H1 (cell line): ENCODE measurements at regions not wholly inside any gene's neighbourhood (a gene's known extent, or its start where the extent isn't known, plus 50 kb on each side); places are given as distances from the start of the nearest gene placed in this dataset.

Experiments used
- CTCF ChIA-PET: fragments of 300-600 bp; sonication (Branson Sonifier 250); formaldehyde crosslinking; loops from one replicate; lab custom pipeline; 2021; ENCODE audit not compliant: partially characterized antibody; lab: Charles Lee
- POLR2A ChIA-PET: fragments of 300-600 bp; sonication (Branson Sonifier 250); formaldehyde crosslinking; loops from one replicate; lab custom pipeline; 2021; ENCODE audit warnings: inconsistent platforms; ENCODE audit not compliant: partially characterized antibody; lab: Charles Lee
- DNase-seq, 2 experiments: peaks; one replicate each; pipeline versions ENCODE4 v3.0.0 to v3.0.0-alpha.2; 2010 to 2022; ENCODE audit warnings: low spot score in 2 of 2, low read depth in 1 of 2, mixed read lengths in 1 of 2
- FAIRE-seq: peaks from 2 replicates; lab custom pipeline; 2011; peaks lifted over from hg19 to GRCh38; lab: Jason Lieb, UNC
- H2AFZ ChIP-seq: 2 replicates; pipeline ENCODE4 v1.8.1; 2012; ENCODE audit warnings: low read length, inconsistent platforms
- H2AK5ac ChIP-seq: 2 replicates; pipeline ENCODE4 v1.6.1; 2013; ENCODE audit warnings: low read depth, low read length
- H2BK120ac ChIP-seq: replicated peaks from 2 replicates; pipeline ENCODE3; 2013; ENCODE audit warnings: low read depth, low read length, inconsistent platforms
- H2BK12ac ChIP-seq: 2 replicates; pipeline ENCODE4 v1.6.1; 2013; ENCODE audit warnings: low read depth, low read length
- H2BK15ac ChIP-seq: 2 replicates; pipeline ENCODE4 v1.6.1; 2013; ENCODE audit warnings: low read length
- H2BK20ac ChIP-seq: 2 replicates; pipeline ENCODE4 v1.6.1; 2013; ENCODE audit warnings: low read length
- H2BK5ac ChIP-seq: 2 replicates; pipeline ENCODE4 v1.6.1; 2013; ENCODE audit warnings: low read depth, low read length
- H3K14ac ChIP-seq: 2 replicates; pipeline ENCODE4 v1.6.1; 2013; ENCODE audit warnings: inconsistent platforms; ENCODE audit not compliant: insufficient read length
- H3K18ac ChIP-seq: 2 replicates; pipeline ENCODE4 v1.6.1; 2013; ENCODE audit warnings: low read length; ENCODE audit errors: extremely low read depth
- H3K23ac ChIP-seq: 2 replicates; pipeline ENCODE4 v1.6.1; 2013; ENCODE audit warnings: inconsistent platforms; ENCODE audit not compliant: insufficient read length
- H3K23me2 ChIP-seq: 2 replicates; pipeline ENCODE4 v1.6.1; 2013; ENCODE audit warnings: low read depth, low read length
- H3K27ac ChIP-seq: 2 replicates; pipeline ENCODE4 v1.6.1; 2011; ENCODE audit warnings: low read depth, low read length, inconsistent platforms
- H3K27me3 ChIP-seq, 4 experiments: replicated peaks in 1 of 4; 1 replicate in 1 of 4; 2 replicates in 3 of 4; pipeline versions ENCODE4 v1.6.1 to v1.8.1; 2011 to 2013; ENCODE audit warnings: low read length in 3 of 4, mild to moderate bottlenecking in 3 of 4, inconsistent platforms in 2 of 4, mixed read lengths in 2 of 4, moderate library complexity in 1 of 4; ENCODE audit not compliant: control insufficient read depth in 3 of 4, insufficient read depth in 3 of 4; ENCODE audit errors: extremely low read depth in 1 of 4
- H3K36me3 ChIP-seq, 4 experiments: 2 replicates each; pipeline versions ENCODE4 v1.6.1 to v1.8.1; 2011 to 2013; ENCODE audit warnings: mild to moderate bottlenecking in 4 of 4, low read length in 3 of 4, moderate library complexity in 2 of 4, control low read depth in 1 of 4, inconsistent platforms in 1 of 4; ENCODE audit not compliant: insufficient read depth in 4 of 4, control insufficient read depth in 2 of 4
- H3K4ac ChIP-seq: replicated peaks from 2 replicates; pipeline ENCODE3; 2013; ENCODE audit warnings: low read length, low read depth, mixed read lengths, inconsistent platforms; ENCODE audit not compliant: insufficient read length
- H3K4me1 ChIP-seq, 4 experiments: replicated peaks in 1 of 4; 1 replicate in 1 of 4; 2 replicates in 3 of 4; pipeline versions ENCODE4 v1.6.1 to v1.8.1; 2011 to 2013; ENCODE audit warnings: low read length in 3 of 4, inconsistent platforms in 2 of 4, mixed read lengths in 1 of 4; ENCODE audit not compliant: insufficient read depth in 4 of 4, control insufficient read depth in 3 of 4
- H3K4me2 ChIP-seq, 2 experiments: 2 replicates each; pipeline versions ENCODE4 v1.6.1 to v1.8.1; 2011 to 2013; ENCODE audit warnings: low read depth in 2 of 2, low read length in 2 of 2, control low read depth in 1 of 2, inconsistent platforms in 1 of 2, mild to moderate bottlenecking in 1 of 2; ENCODE audit not compliant: insufficient read depth in 1 of 2
- H3K4me3 ChIP-seq, 4 experiments: fragments of 200-600, 300-600 bp in 1 of 4; sonication (generic), shearing (Covaris generic), sonication (Bioruptor Twin) in 1 of 4; 2 replicates each; pipeline versions ENCODE4 v1.5.1 to v1.8.1; 2011 to 2016; ENCODE audit warnings: low read length in 4 of 4, low read depth in 3 of 4, control low read depth in 2 of 4, inconsistent platforms in 2 of 4, mild to moderate bottlenecking in 2 of 4, mixed read lengths in 1 of 4, moderate library complexity in 1 of 4; ENCODE audit not compliant: insufficient read depth in 2 of 4; ENCODE audit errors: extremely low read depth in 1 of 4
- H3K56ac ChIP-seq: replicated peaks from 2 replicates; pipeline ENCODE3; 2013; ENCODE audit warnings: low read depth, mild to moderate bottlenecking, mixed read lengths, low read length, inconsistent platforms; ENCODE audit not compliant: insufficient read length
- H3K79me1 ChIP-seq: 2 replicates; pipeline ENCODE4 v1.6.1; 2013; ENCODE audit warnings: low read depth, low read length, control low read depth
- H3K79me2 ChIP-seq, 2 experiments: 2 replicates each; pipeline versions ENCODE4 v1.6.1 to v1.8.1; 2012 to 2013; ENCODE audit warnings: low read length in 2 of 2, mild to moderate bottlenecking in 2 of 2, inconsistent platforms in 1 of 2; ENCODE audit not compliant: insufficient read depth in 2 of 2, control insufficient read depth in 1 of 2
- H3K9ac ChIP-seq, 4 experiments: replicated peaks in 1 of 4; 1 replicate in 1 of 4; 2 replicates in 3 of 4; pipeline versions ENCODE4 v1.6.1 to v1.8.1; 2011 to 2013; ENCODE audit warnings: low read depth in 3 of 4, low read length in 3 of 4, control low read depth in 2 of 4, mild to moderate bottlenecking in 2 of 4, moderate library complexity in 2 of 4, inconsistent platforms in 1 of 4; ENCODE audit errors: extremely low read depth in 1 of 4
- H3K9me3 ChIP-seq, 2 experiments: 2 replicates each; pipeline versions ENCODE4 v1.6.1 to v1.8.1; 2012 to 2013; ENCODE audit warnings: mild to moderate bottlenecking in 2 of 2, moderate library complexity in 2 of 2, control low read depth in 1 of 2, inconsistent platforms in 1 of 2, low read depth in 1 of 2, low read length in 1 of 2, mixed read lengths in 1 of 2; ENCODE audit not compliant: insufficient read depth in 2 of 2
- H4K20me1 ChIP-seq, 2 experiments: replicated peaks in 1 of 2; 2 replicates each; pipeline versions ENCODE3 to v1.8.1; 2011 to 2013; ENCODE audit warnings: inconsistent platforms in 2 of 2, low read length in 2 of 2, mild to moderate bottlenecking in 1 of 2; ENCODE audit not compliant: insufficient read depth in 2 of 2, control insufficient read depth in 1 of 2
- H4K5ac ChIP-seq: 2 replicates; pipeline ENCODE4 v1.6.1; 2013; ENCODE audit warnings: low read length, low read depth, mixed read lengths, inconsistent platforms; ENCODE audit not compliant: insufficient read length
- H4K8ac ChIP-seq: 2 replicates; pipeline ENCODE4 v1.8.0; 2013; ENCODE audit warnings: mild to moderate bottlenecking, moderate library complexity, low read length, inconsistent platforms; ENCODE audit not compliant: insufficient read depth; ENCODE audit errors: extremely low read depth
- H4K91ac ChIP-seq: replicated peaks from 2 replicates; pipeline ENCODE3; 2013; ENCODE audit warnings: low read length, mixed read lengths, inconsistent platforms; ENCODE audit not compliant: insufficient read length
- KDM1A ChIP-seq: fragments of 200-600, 300-600 bp; sonication (generic); IDR thresholded peaks from 2 replicates; pipeline ENCODE4 v1.7.1; 2016; ENCODE audit warnings: mild to moderate bottlenecking, low read length, borderline replicate concordance
- MAX ChIP-seq: IDR thresholded peaks from 2 replicates; pipeline ENCODE4 v1.6.1; 2012; ENCODE audit warnings: inconsistent platforms
- NRF1 ChIP-seq: IDR thresholded peaks from 2 replicates; pipeline ENCODE4 v1.6.1; 2011; ENCODE audit warnings: mild to moderate bottlenecking, low read depth, low read length, improper control_type of control experiment
- POLR2AphosphoS5 ChIP-seq: IDR thresholded peaks from 2 replicates; pipeline ENCODE4 v1.6.1; 2011; ENCODE audit warnings: low read depth, low read length
- RBBP5 ChIP-seq: IDR thresholded peaks from 2 replicates; pipeline ENCODE4 v1.7.1; 2012; ENCODE audit warnings: low read depth, mild to moderate bottlenecking, inconsistent platforms, low read length, moderate library complexity, borderline replicate concordance
- RFX5 ChIP-seq: IDR thresholded peaks from 2 replicates; pipeline ENCODE4 v1.6.1; 2011; ENCODE audit warnings: low read depth, low read length, improper control_type of control experiment, borderline replicate concordance
- RXRA ChIP-seq: IDR thresholded peaks from 2 replicates; pipeline ENCODE4 v1.6.1; 2011; ENCODE audit warnings: low read depth, mild to moderate bottlenecking, low read length, moderate library complexity; ENCODE audit not compliant: insufficient read depth
- SIN3A ChIP-seq, 2 experiments: IDR thresholded peaks in 1 of 2; conservative IDR thresholded peaks in 1 of 2; 2 replicates each; pipeline ENCODE4 v1.6.1; 2011 to 2012; ENCODE audit warnings: low read length in 2 of 2, improper control_type of control experiment in 1 of 2, low read depth in 1 of 2, mild to moderate bottlenecking in 1 of 2
- SP1 ChIP-seq: IDR thresholded peaks from 2 replicates; pipeline ENCODE4 v1.6.1; 2011; ENCODE audit warnings: low read depth, low read length
- TBP ChIP-seq: IDR thresholded peaks from 2 replicates; pipeline ENCODE4 v1.6.1; 2011; ENCODE audit warnings: low read depth, low read length, improper control_type of control experiment
- YY1 ChIP-seq: IDR thresholded peaks from 2 replicates; pipeline ENCODE4 v1.6.1; 2011; ENCODE audit warnings: low read depth, mild to moderate bottlenecking, low read length
- WGBS, 2 experiments: shearing (Covaris generic) in 1 of 2; methylation state at CpG; one replicate each; pipeline versions ENCODE4 v1.1.6 to v1.1.7; 2013 to 2015; ENCODE audit warnings: low lambda C conversion rate in 2 of 2, mixed read lengths in 2 of 2, inconsistent platforms in 1 of 2, low coverage in 1 of 2, missing lambda C conversion rate in 1 of 2; ENCODE audit not compliant: insufficient replicate concordance in 2 of 2, insufficient coverage in 1 of 2, insufficient read length in 1 of 2; ENCODE audit errors: extremely low coverage in 1 of 2, missing lambda C conversion rate in 1 of 2; 5-methylcytosine and 5-hydroxymethylcytosine counted together
- TF ChIP-seq, protein P1 (sequence below): IDR thresholded peaks from 2 replicates; pipeline ENCODE4 v1.6.1; 2012; ENCODE audit warnings: inconsistent platforms

GRCh38 chr1:212539737-212540430 is 68.7 kb upstream of the ATF3 start:
- ChIA-PET CTCF (interaction anchor here (0.6 to 1.4 kb wide), 5 partner anchors 14 to 403 kb away, joined by 3 to 4 read pairs (median 3); no protein-coding TSS in a partner anchor), POLR2A (interaction anchor here (0.7 to 1.2 kb wide), 3 partner anchors 12 to 69 kb away, joined by 3 to 4 read pairs (median 3); partner anchors contain the start of gene ATF3)
- Histone ChIP-seq H2BK20ac (no peak overlapping the region), H2BK5ac (no peak overlapping the region), H3K27me3 (no peaks in the 10 kb centered on the region; a peak in 1 of 7 replicates), H3K27ac (no peak overlapping the region), H4K8ac (no peak overlapping the region), H3K4ac (no peak overlapping the region), H3K4me3 (no peak overlapping the region), H3K79me1 (no peaks in the 10 kb centered on the region), H3K4me2 (no peak overlapping the region), H3K9ac (no peak overlapping the region), H2AFZ (0 out of 2 replicates have a peak overlapping the region, but pooled peaks have one; percentile 19), H3K23ac (no peak overlapping the region), H2BK15ac (no peak overlapping the region), H4K5ac (no peak overlapping the region), H3K14ac (no peak overlapping the region), H2AK5ac (no peak overlapping the region), H3K18ac (no peak overlapping the region), H3K79me2 (no peaks in the 10 kb centered on the region), H4K20me1 (no peaks in the 10 kb centered on the region), H3K4me1 (no peaks in the 10 kb centered on the region), H2BK12ac (no peak overlapping the region), H3K23me2 (no peaks in the 10 kb centered on the region), H2BK120ac (no peak overlapping the region), H4K91ac (no peak overlapping the region), H3K9me3 (peaks cover 6 to 9% of the 10 kb centered on the region in 2 experiments; a peak in 1 of 4 replicates), H3K56ac (no peak overlapping the region), H3K36me3 (no peaks in the 10 kb centered on the region)
- WGBS, 2 experiments = 89% methylated on average over 6 of the region's 6 CpGs; no CpG with 5 or more reads in 1 of the 2 experiments
- DNase-seq (no peak), FAIRE-seq (no peak)
- no peak for TF ChIP-seq TBP
- TF ChIP-seq SIN3A (conservative IDR thresholded peaks at IDR 0.05 in 1 of 2, IDR thresholded peaks at IDR 0.05 in 1 of 2; ENCODE audit: low read depth in 1 of 2, low read length in 2 of 2) = no peak
- TF ChIP-seq RFX5 = no peak
- TF ChIP-seq MAX = no peak
- no peak for TF ChIP-seq SP1
- TF ChIP-seq POLR2AphosphoS5 = no peak
- TF ChIP-seq NRF1 = no peak
- TF ChIP-seq, protein P1, sequence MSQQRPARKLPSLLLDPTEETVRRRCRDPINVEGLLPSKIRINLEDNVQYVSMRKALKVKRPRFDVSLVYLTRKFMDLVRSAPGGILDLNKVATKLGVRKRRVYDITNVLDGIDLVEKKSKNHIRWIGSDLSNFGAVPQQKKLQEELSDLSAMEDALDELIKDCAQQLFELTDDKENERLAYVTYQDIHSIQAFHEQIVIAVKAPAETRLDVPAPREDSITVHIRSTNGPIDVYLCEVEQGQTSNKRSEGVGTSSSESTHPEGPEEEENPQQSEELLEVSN = no peak
- TF ChIP-seq KDM1A = no peak
- TF ChIP-seq YY1 = no peak
- no peak for TF ChIP-seq RXRA
- TF ChIP-seq RBBP5 = no peak
